A549 (cell line): ENCODE measurements at regions not wholly inside any gene's neighbourhood (a gene's known extent, or its start where the extent isn't known, plus 50 kb on each side); places are given as distances from the start of the nearest gene placed in this dataset.
"Not testable (repeated sequence)": the region's sequence is repeated elsewhere in the genome, so short reads cannot be mapped to it uniquely, and the experiment has no call there.

Source experiments
- ATAC-seq, 2 experiments: fragments of 200-7000 bp in 1 of 2; fragments of >200 bp in 1 of 2; cut with Nextera tagmentation in 1 of 2; cut with Tn5 transposase in 1 of 2; 3 replicates each; pipeline versions ENCODE4 v1.8.0 to v1.9.1; 2018 to 2020; ENCODE audit warnings: mild to moderate bottlenecking in 1 of 2, moderate library complexity in 1 of 2
- CTCF ChIA-PET: fragments of 300-600 bp; sonication (Branson Sonifier 250); formaldehyde crosslinking; extraction: SDS; loops from one replicate; lab custom pipeline; 2021; ENCODE audit warnings: antibody characterized with exemption, inconsistent platforms; lab: Yijun Ruan, JAX
- POLR2A ChIA-PET: fragments of 350-600 bp; formaldehyde crosslinking; extraction: SDS; loops from one replicate; lab custom pipeline; 2021; ENCODE audit warnings: antibody characterized with exemption, inconsistent platforms; lab: Yijun Ruan, JAX
- DNase-seq, 2 experiments: peaks; one replicate each; pipeline versions ENCODE4 v3.0.0 to v3.0.0-alpha.2; 2011 to 2016; ENCODE audit warnings: low read depth in 1 of 2, low spot score in 1 of 2
- FAIRE-seq: peaks from 2 replicates; lab custom pipeline; 2011; peaks lifted over from hg19 to GRCh38; lab: Jason Lieb, UNC
- H3K27ac ChIP-seq, 2 experiments: fragments of >200 bp; sonication (Bioruptor Twin); formaldehyde crosslinking; 3 replicates each; pipeline ENCODE4 v1.5.1; 2016 to 2017
- H3K4me1 ChIP-seq: fragments of >200 bp; sonication (Bioruptor Twin); formaldehyde crosslinking; 3 replicates; pipeline ENCODE4 v1.6.1; 2016
- H3K4me2 ChIP-seq: fragments of >200 bp; sonication (Bioruptor Twin); formaldehyde crosslinking; 3 replicates; pipeline ENCODE4 v1.6.1; 2016
- H3K4me3 ChIP-seq: fragments of >200 bp; sonication (Bioruptor Twin); formaldehyde crosslinking; 3 replicates; pipeline ENCODE4 v1.5.1; 2016
- H3K9me3 ChIP-seq: fragments of >200 bp; sonication (Bioruptor Twin); formaldehyde crosslinking; 3 replicates; pipeline ENCODE4 v1.6.1; 2016
- ATOH8 ChIP-seq: fragments of 250-450 bp; sonication (Bioruptor Pico); IDR thresholded peaks from 2 replicates; pipeline ENCODE4 v1.5.0; 2020; ENCODE audit warnings: low read depth, mild to moderate bottlenecking, moderate library complexity
- CBX2 ChIP-seq: fragments of 200-600 bp; sonication (generic); IDR thresholded peaks from 2 replicates; pipeline ENCODE4 v1.6.1; 2016; ENCODE audit warnings: low read depth, mild to moderate bottlenecking, borderline replicate concordance
- CBX8 ChIP-seq: fragments of 200-600 bp; sonication (generic); IDR thresholded peaks from 2 replicates; pipeline ENCODE4 v1.6.1; 2016
- E2F6 ChIP-seq: IDR thresholded peaks from 2 replicates; pipeline ENCODE4 v1.6.1; 2012; ENCODE audit warnings: low read depth, borderline replicate concordance
- EHMT2 ChIP-seq: fragments of 200-600 bp; sonication (generic); IDR thresholded peaks from 2 replicates; pipeline ENCODE4 v1.6.1; 2016; ENCODE audit warnings: antibody characterized with exemption, low read depth, mild to moderate bottlenecking, moderate library complexity
- ESRRA ChIP-seq: fragments of 150-350 bp; IDR thresholded peaks from 2 replicates; pipeline ENCODE4 v1.6.1; 2014; ENCODE audit warnings: mild to moderate bottlenecking, low read length, borderline replicate concordance
- FOSL2 ChIP-seq, 2 experiments: fragments of 450-650 bp in 1 of 2; fragments of >200 bp in 1 of 2; sonication (Bioruptor Twin) in 1 of 2; formaldehyde crosslinking; IDR thresholded peaks; 2 replicates each; pipeline versions ENCODE4 v1.5.0 to v1.6.1; 2016 to 2020; ENCODE audit warnings: mild to moderate bottlenecking in 1 of 2, moderate library complexity in 1 of 2
- GATA3 ChIP-seq: IDR thresholded peaks from 2 replicates; pipeline ENCODE4 v1.6.1; 2012; ENCODE audit warnings: borderline replicate concordance
- HES2 ChIP-seq: fragments of >200 bp; sonication (Bioruptor Twin); formaldehyde crosslinking; IDR thresholded peaks from 2 replicates; pipeline ENCODE4 v1.6.1; 2016
- HMGXB4 ChIP-seq: fragments of 250-450 bp; sonication (Bioruptor Pico); IDR thresholded peaks from 2 replicates; pipeline ENCODE4 v1.5.0; 2021; ENCODE audit warnings: mild to moderate bottlenecking, moderate library complexity, borderline replicate concordance
- HOXA7 ChIP-seq: fragments of 250-450 bp; sonication (Bioruptor Pico); IDR thresholded peaks from 2 replicates; pipeline ENCODE4 v1.5.0; 2020; ENCODE audit warnings: mild to moderate bottlenecking, moderate library complexity
- HOXB13 ChIP-seq: fragments of 250-450 bp; sonication (Bioruptor Pico); IDR thresholded peaks from 2 replicates; pipeline ENCODE4 v1.5.0; 2020; ENCODE audit warnings: low read depth, mild to moderate bottlenecking, moderate library complexity
- HOXB5 ChIP-seq: fragments of 250-450 bp; sonication (Bioruptor Pico); IDR thresholded peaks from 2 replicates; pipeline ENCODE4 v1.5.0; 2020; ENCODE audit warnings: mild to moderate bottlenecking, moderate library complexity
- JUNB ChIP-seq: fragments of >200 bp; sonication (Bioruptor Twin); formaldehyde crosslinking; IDR thresholded peaks from 2 replicates; pipeline ENCODE4 v1.6.1; 2016
- KDM1A ChIP-seq: fragments of 200-600 bp; sonication (generic); IDR thresholded peaks from 2 replicates; pipeline ENCODE4 v1.6.1; 2016; ENCODE audit warnings: low read depth, mild to moderate bottlenecking
- MAFK ChIP-seq: fragments of 450-650 bp; IDR thresholded peaks from 2 replicates; pipeline ENCODE4 v1.6.1; 2014; ENCODE audit not compliant: partially characterized antibody
- MAZ ChIP-seq: fragments of 150-350 bp; IDR thresholded peaks from 2 replicates; pipeline ENCODE4 v1.6.1; 2014; ENCODE audit warnings: antibody characterized with exemption, low read depth, low read length, borderline replicate concordance
- MYC ChIP-seq: IDR thresholded peaks from 2 replicates; pipeline ENCODE4 v1.6.1; 2012; ENCODE audit warnings: mild to moderate bottlenecking, inconsistent platforms, low read length, improper control_type of control experiment, borderline replicate concordance
- NFE2L2 ChIP-seq: fragments of 150-350 bp; conservative IDR thresholded peaks from 2 replicates; pipeline ENCODE4 v1.6.1; 2014; ENCODE audit warnings: low read length
- NR3C1 ChIP-seq: fragments of >200 bp; sonication (Bioruptor Twin); formaldehyde crosslinking; IDR thresholded peaks from 3 replicates; pipeline ENCODE4 v1.6.1; 2017
- PBX3 ChIP-seq: IDR thresholded peaks from 2 replicates; pipeline ENCODE4 v1.6.1; 2012
- PHF8 ChIP-seq: fragments of 200-600 bp; sonication (generic); IDR thresholded peaks from 2 replicates; pipeline ENCODE4 v1.6.1; 2016; ENCODE audit warnings: low read depth, mild to moderate bottlenecking, antibody characterized with exemption, moderate library complexity, borderline replicate concordance
- POLR2AphosphoS2 ChIP-seq: conservative IDR thresholded peaks from 2 replicates; pipeline ENCODE4 v1.6.1; 2012; ENCODE audit warnings: low read length, improper control_type of control experiment, inconsistent platforms
- RAD21 ChIP-seq, 2 experiments: fragments of >200 bp in 1 of 2; sonication (Bioruptor Twin) in 1 of 2; formaldehyde crosslinking in 1 of 2; IDR thresholded peaks in 1 of 2; conservative IDR thresholded peaks in 1 of 2; 2 replicates in 1 of 2; 3 replicates in 1 of 2; pipeline ENCODE4 v1.6.1; 2012 to 2018; ENCODE audit warnings: inconsistent platforms in 1 of 2
- RCOR1 ChIP-seq: fragments of 150-350 bp; IDR thresholded peaks from 2 replicates; pipeline ENCODE4 v1.6.1; 2014; ENCODE audit warnings: antibody characterized with exemption, low read length, low read depth
- RNF2 ChIP-seq: fragments of 200-600 bp; sonication (generic); IDR thresholded peaks from 2 replicates; pipeline ENCODE4 v1.6.1; 2016; ENCODE audit warnings: low read depth, mild to moderate bottlenecking, antibody characterized with exemption, moderate library complexity, borderline replicate concordance
- SMC3 ChIP-seq: fragments of >200 bp; sonication (Bioruptor Twin); formaldehyde crosslinking; IDR thresholded peaks from 3 replicates; pipeline ENCODE4 v1.6.1; 2018; ENCODE audit warnings: inconsistent platforms
- SREBF2 ChIP-seq: fragments of 450-650 bp; IDR thresholded peaks from 2 replicates; pipeline ENCODE4 v1.6.1; 2014; ENCODE audit warnings: mild to moderate bottlenecking, moderate library complexity
- TP53 ChIP-seq: fragments of 250-450 bp; sonication (Bioruptor Pico); IDR thresholded peaks from 2 replicates; pipeline ENCODE4 v1.5.0; 2021; ENCODE audit warnings: mild to moderate bottlenecking, moderate library complexity
- ZC3H11A ChIP-seq: fragments of 450-650 bp; IDR thresholded peaks from 2 replicates; pipeline ENCODE4 v1.6.1; 2014; ENCODE audit warnings: antibody characterized with exemption, mild to moderate bottlenecking
- ZFP36 ChIP-seq: fragments of 450-650 bp; IDR thresholded peaks from 2 replicates; pipeline ENCODE4 v1.6.1; 2014; ENCODE audit warnings: borderline replicate concordance; ENCODE audit not compliant: partially characterized antibody
- ZNF302 ChIP-seq: fragments of 250-450 bp; sonication (Bioruptor Pico); IDR thresholded peaks from 2 replicates; pipeline ENCODE4 v1.9.0; 2021; ENCODE audit warnings: inconsistent platforms, mild to moderate bottlenecking, moderate library complexity
- ZSCAN20 ChIP-seq: fragments of 250-450 bp; sonication (Bioruptor Pico); IDR thresholded peaks from 2 replicates; pipeline ENCODE4 v1.8.0; 2022; ENCODE audit warnings: mild to moderate bottlenecking, moderate library complexity
- WGBS: methylation state at CpG from one replicate; pipeline ENCODE4 v1.1.6; 2017; ENCODE audit errors: missing lambda C conversion rate; 5-methylcytosine and 5-hydroxymethylcytosine counted together

DNA sequence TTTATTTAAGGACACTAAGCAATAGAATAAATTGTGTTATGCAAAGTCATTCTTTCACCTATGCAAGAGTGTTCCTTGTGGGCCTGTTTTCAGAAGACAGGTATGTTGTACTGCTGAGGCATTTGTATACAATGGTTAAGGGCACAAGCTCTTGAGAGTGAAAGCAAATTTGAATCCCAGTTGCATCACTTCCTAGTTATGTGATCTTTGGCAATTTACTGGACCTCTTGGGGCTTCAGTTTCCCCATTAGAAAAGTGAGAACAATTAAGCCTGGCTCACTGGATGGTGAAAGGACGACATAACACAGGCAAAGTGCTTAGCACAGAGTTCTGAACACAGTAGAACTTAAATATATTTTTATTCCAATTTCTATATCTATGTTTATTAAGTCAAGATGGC, 117.4 kb downstream of the EFHB start:
- Histone ChIP-seq H3K9me3 (no peaks in the 10 kb centered on the region), H3K27ac (no peak overlapping the region), H3K4me1 (no peaks in the 10 kb centered on the region), H3K4me3 (no peak overlapping the region), H3K4me2 (no peak overlapping the region)
- WGBS = 0% methylated on average over 1 of the region's 1 CpG
- TF ChIP-seq GATA3 (no peak), CBX2 (no peak), SREBF2 (no peak), ATOH8 (CRISPR knock-in tag) (no peak), NFE2L2 (no peak), PBX3 (no peak), POLR2AphosphoS2 (no peak), KDM1A (no peak), PHF8 (no peak), E2F6 (no peak), TP53 (CRISPR knock-in tag) (no peak), RAD21 (conservative IDR thresholded peaks at IDR 0.05 in 1 of 2, IDR thresholded peaks at IDR 0.05 in 1 of 2) (no peak), ZFP36 (no peak), HOXB13 (CRISPR knock-in tag) (no peak), ESRRA (no peak), FOSL2 (IDR thresholded peaks at IDR 0.05) (no peak), FOSL2 (CRISPR knock-in tag; IDR thresholded peaks at IDR 0.05) (no peak), HOXA7 (CRISPR knock-in tag) (no peak), MAFK (no peak), MYC (no peak)
- no peak for ATAC-seq
- no peak for DNase-seq
- ChIA-PET CTCF (no interaction called here), POLR2A (no interaction called here)
- no peak for FAIRE-seq

GRCh38 chr3:19815805-19816204, 118.2 kb downstream of the EFHB start:
- Histone ChIP-seq H3K4me3 (no peak overlapping the region), H3K9me3 (no peaks in the 10 kb centered on the region), H3K27ac (no peak overlapping the region), H3K4me1 (no peaks in the 10 kb centered on the region), H3K4me2 (no peak overlapping the region)
- TF ChIP-seq HMGXB4 (no peak), TP53 (CRISPR knock-in tag) (no peak), HOXB13 (CRISPR knock-in tag) (no peak), NR3C1 (no peak), MAFK (no peak), HES2 (no peak), ZC3H11A (no peak), RCOR1 (no peak), JUNB (no peak), RNF2 (no peak), ZNF302 (CRISPR knock-in tag) (no peak), ZSCAN20 (CRISPR knock-in tag) (no peak), HOXB5 (CRISPR knock-in tag) (no peak), SMC3 (no peak), EHMT2 (no peak), MAZ (no peak), CBX8 (no peak)
- ATAC-seq = no peak
- no peak for DNase-seq
- WGBS = 21% methylated on average over 1 of the region's 1 CpG
- CTCF ChIA-PET = no interaction called here
- POLR2A ChIA-PET = no interaction called here
- FAIRE-seq = no peak

- 18% methylated on average over 7 of the region's 7 CpGs for WGBS
- CTCF ChIA-PET, ATAC-seq, H3K4me1 ChIP-seq, H3K4me2 ChIP-seq, H3K27ac ChIP-seq, DNase-seq, POLR2A ChIA-PET, H3K9me3 ChIP-seq, H3K4me3 ChIP-seq, FAIRE-seq: not testable (repeated sequence)
These were observed 120.3 kb downstream of the EFHB start for GRCh38 chr3:19813743-19814142.
